HCEC 1CT (cell line): ENCODE measurements at regions not wholly inside any gene's neighbourhood (a gene's known extent, or its start where the extent isn't known, plus 50 kb on each side); places are given as distances from the start of the nearest gene placed in this dataset.

Experiments
- DNase-seq: peaks from one replicate; pipeline ENCODE4 v3.0.0-alpha.2; 2017

GRCh38 chr3:124586126-124587052 lies 143.9 kb upstream of the UMPS start:
- no peak for DNase-seq

DNA sequence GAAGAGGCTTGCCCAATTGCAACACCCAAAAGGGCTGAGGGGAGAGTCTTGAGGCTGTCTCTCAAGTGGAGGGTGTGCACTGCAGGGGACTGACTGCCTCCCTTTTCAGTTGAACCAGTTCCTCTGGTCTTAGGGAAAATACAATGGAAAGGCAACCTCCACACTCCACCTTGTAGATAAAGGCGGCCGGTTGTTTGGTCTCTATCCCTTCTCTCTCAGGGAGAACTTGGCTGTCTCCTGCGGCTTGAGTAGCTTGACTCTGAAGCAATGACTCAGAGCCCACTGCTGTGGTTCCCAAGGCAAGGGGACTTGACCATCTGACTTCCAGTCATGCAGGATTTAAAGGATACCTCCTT lies 143.2 kb upstream of the UMPS start:
- no peak for DNase-seq

DNA sequence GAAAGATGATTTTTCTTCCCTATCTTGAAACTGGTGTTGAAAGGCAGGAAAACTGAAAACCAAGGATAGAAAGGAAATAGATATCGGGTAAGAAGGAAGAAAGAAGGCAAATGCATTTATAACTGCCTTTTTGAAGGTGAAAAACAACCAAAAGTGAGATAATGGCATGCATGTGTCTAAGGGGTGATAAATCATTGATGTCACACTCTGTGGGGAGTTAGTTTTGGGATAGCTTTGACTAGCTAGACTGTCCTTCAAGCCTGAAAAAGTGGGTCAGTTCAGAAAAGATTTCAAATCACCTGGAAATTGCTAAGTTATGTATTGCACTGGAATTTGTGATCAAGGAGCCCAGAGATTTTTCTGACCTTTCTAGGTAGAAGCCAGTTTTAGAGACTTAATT lies 142.2 kb upstream of the UMPS start:
- DNase-seq, result no peak

DNA sequence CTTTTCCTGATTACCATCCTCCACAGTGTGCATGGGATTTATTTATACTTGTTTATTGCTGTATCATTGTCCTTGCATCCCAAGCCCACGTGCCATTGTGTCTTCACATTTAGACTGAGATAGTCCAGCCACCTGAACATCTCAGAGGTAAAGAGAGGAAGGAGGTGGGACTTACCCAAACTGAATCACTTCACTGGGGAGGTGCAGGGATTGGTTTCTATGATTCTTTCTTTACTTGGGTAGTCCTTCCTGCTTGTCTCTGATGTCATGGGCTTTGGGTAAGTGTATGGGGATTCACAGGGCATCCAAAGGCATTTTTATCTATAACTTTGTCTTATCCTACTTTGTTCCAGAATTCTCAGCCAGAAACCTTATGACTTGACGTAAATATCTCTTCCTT lies 141.5 kb upstream of the UMPS start:
- no peak for DNase-seq

DNA sequence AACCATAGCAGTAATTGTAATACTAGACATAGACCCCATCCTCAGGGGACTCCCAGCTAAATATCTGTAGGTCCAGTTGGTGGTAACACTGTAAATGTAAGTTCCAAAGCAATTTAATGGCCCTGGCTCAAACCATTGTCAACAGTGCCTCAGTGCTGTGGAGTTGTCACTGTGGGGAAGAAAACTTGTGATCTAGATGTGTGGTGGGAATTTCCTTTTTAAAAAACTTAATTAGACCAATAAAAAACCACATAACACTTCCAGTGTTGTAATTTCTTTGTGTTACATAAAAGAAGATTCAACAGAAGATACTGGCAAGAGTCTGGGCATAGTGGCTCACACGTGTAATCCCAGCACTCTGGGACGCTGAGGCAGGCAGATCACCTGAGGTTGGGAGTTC lies 138.6 kb upstream of the UMPS start:
- no peak for DNase-seq

DNA sequence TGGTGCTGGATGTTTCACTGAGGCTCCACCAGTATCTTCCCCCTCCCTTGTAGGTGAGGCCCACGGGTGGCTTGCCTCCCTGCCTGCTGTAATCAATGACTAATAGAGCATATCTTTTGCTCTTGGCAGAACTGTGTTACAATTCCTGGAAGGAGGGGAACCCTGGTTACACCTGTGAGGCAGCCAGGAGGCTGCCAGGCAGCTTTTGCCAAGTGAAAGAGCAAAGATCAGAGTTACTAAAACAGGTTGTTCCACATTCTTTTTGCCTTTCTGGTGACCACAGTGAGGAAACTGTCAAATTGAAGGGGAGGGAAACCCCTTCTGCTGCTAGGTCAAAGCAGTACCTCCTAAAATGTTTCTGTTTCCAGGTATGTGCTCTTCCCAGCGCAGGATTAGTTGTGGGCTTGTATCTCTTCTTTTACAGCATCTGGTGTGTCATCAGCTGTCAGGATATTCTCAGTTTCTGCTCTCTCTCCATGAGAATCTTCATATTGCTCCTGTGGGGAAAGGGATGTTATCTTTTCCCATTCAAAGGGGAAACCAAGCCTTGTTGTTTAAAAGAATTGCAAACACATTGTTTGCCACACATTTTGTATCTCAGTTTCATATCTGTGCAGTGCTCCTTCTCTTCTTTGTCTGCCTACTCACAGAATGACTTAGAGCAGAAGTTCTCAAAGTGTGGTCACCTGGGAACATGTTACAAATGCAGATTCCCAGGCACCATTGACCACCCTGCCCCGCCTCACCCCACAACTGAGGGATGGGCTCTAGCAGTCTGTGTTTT lies 137.4 kb upstream of the UMPS start:
- no peak for DNase-seq

DNA sequence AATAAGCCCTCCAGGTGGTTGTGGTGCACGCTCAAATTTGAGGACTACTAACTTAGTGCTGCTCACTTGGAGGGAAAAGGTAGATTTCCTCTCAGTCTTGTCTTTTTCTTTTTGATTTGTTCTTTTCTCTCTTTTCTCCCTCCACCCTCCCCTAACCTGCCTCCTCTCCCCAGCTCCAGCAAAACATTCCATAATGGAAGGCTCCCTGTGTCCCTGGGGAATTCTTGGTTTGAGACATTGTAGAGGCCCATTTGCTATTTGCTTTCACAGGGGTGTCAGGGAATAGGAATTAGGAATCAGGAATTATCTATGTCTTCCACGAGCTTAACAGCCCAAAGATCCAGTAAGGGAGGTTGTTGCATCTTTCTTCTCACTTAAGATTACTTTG lies 136.8 kb upstream of the UMPS start:
- DNase-seq, result no peak

DNA sequence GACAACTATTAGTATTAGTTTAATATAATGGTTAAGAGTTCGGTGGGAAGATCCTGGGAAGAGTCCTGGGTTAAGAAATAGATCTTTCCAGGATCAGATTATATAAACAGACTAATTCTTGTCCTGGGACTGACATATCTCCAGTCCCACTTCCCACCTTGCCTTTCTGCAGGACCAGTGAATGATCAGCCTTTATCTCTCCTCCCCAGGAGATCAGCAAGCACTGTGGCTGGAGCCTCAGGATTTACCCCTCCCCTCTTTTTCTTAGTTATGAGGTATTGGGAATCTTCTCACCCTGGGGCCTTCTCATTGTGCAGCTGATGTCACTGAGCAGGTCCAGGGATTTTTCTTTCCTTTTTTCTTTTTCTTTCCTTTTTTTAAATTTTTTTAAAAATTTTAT lies 135.7 kb upstream of the UMPS start:
- DNase-seq, result no peak

- no peak for DNase-seq
Observed at GRCh38 chr3:124597273-124597672, 133.0 kb upstream of the UMPS start.

- DNase-seq, result no peak
Observed at GRCh38 chr3:124597979-124598378, 132.3 kb upstream of the UMPS start.

- DNase-seq, result no peak
Observed at GRCh38 chr3:124599147-124599765, 131.0 kb upstream of the UMPS start.

DNA sequence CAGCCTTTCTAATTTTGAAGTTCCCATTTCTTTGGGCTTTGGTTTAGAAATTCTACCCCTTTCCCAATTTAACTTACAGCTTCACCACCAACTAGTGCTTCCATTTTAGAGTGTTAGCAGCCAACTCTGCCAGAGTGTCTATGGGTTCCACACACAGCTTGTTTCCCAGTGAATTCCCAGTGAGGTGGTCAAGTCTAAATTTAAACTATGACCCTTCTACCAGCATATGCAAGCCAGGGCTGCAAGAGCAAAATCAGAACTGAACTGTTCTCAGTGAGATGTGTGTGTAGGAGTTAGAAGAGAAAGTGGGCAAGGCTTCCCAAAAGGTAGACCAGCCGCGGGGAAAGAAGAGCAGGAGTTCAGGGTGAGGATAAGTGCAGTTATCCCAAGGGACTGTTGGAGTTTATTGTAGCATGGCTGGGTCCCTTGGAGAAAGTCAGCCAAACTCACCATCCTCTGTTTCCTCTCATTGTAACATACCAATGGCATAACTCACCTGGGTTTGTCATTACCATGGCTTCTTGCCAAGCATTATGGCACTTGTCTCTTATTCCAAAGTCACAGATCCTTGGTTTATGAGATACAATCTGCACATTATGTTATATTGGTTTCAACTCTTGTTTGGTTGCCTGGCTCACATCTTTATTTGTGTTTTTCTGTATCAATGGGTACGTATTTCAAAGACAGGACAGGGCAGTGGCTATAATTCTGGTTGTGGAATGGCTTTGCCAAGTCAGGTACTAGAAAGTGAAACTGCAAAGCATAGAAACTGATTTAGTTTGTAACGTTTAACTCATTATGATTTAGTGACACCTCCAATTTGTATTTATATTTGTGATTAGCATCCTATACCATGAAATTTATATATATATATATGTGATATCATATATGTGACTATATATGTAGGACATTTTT lies 130.2 kb upstream of the UMPS start:
- no peak for DNase-seq

DNA sequence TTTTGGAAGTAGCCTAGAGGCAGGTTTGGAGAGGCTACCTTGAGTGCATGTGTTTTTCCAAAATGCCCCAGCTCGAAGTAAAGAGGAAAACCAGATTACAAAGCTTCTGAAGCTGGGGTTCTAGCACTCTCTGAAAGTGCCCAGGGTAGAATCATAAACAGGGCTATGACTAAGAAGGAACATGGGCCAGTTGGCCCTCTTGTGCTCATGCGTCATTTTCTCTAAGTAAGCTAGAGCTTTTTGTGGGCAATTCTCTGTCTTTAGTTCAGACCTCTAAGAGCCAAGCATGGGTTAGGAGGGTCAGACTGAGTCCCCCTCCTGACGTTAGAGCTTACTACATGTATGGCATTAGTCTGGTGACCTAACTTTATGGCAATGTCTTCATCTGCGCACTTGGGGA lies 129.5 kb upstream of the UMPS start:
- no peak for DNase-seq

DNA sequence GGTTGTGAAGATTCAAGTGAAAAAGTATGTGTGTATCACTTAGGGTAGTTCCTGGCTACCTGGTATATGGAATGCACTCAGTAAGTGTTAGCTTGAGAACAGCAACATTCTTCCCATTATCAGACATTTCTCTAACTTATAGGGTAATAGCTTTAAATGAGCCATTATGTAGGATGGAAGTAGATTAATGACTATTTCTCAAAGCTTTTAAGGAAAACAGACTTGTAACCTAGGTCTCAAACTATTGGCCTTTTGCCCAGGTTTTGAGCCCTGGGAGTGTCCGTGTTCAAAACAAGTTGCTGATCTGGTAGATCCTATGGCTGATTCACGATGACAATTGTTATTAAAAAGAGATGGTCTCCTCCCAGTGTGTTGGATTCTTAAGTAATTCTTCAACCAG lies 129.1 kb upstream of the UMPS start:
- no peak for DNase-seq

GRCh38 chr3:124602980-124603627 lies 127.1 kb upstream of the UMPS start:
- no peak for DNase-seq

- DNase-seq, result no peak
Observed at GRCh38 chr3:124605781-124606579, 124.3 kb upstream of the UMPS start.

- DNase-seq, result peak; percentile 66
Observed at GRCh38 chr3:124607163-124607562, 123.1 kb upstream of the UMPS start.

DNA sequence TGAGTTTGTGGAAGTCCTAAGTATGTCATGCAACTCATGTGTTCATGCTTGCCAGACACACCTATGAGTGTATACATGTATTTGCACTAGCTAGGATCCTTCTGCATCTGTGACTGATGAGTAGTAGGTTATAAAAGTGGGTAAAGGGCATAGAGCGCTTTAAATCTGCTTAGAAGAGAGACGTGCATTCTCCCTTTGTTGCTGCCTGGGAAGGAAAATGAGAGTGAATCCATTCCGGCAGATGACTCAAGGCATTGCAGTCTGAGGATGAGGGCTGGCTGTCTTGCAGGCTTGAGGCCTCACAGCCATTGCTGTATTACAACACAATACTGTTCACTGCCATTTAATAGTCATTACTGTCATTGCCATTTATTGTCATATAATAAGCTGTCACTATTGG lies 120.8 kb upstream of the UMPS start:
- DNase-seq, result no peak

DNA sequence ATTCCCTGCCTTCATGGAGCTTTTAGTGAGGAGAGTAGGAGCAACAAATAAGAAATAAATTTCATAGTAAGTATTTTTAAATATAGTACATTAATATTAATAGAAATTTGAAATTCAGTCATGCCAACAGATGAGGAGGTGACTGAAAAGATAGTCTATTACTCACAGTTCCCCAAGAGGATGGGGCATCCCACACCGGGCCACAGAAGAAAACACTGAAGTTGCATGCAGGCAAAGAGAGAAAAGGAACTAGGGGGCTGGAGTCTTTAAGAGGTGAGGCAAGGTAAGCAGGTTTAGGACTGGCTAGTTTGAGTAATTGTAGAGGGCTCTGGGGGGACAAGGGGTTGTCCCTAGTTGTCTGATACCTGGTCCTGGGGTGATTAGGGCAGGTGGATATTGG lies 120.1 kb upstream of the UMPS start:
- no peak for DNase-seq

GRCh38 chr3:124611520-124611919 lies 118.7 kb upstream of the UMPS start:
- no peak for DNase-seq

GRCh38 chr3:124615896-124616543 lies 114.2 kb upstream of the UMPS start:
- DNase-seq, result no peak
